BJ (cell line): ENCODE measurements at regions not wholly inside any gene's neighbourhood (a gene's known extent, or its start where the extent isn't known, plus 50 kb on each side); places are given as distances from the start of the nearest gene placed in this dataset.

ENCODE experiments used
- CTCF ChIA-PET: fragments of 350-600 bp; formaldehyde crosslinking; extraction: SDS; loops from one replicate; lab custom pipeline; 2021; ENCODE audit warnings: antibody characterized with exemption, inconsistent platforms; lab: Yijun Ruan, JAX
- POLR2A ChIA-PET: fragments of 300-600 bp; sonication (Branson Sonifier 250); formaldehyde crosslinking; extraction: SDS; loops from one replicate; lab custom pipeline; 2021; ENCODE audit warnings: antibody characterized with exemption; lab: Charles Lee
- DNase-seq: peaks from one replicate; pipeline ENCODE4 v3.0.0-alpha.2; 2011; ENCODE audit warnings: low read depth
- H3K27me3 ChIP-seq: 2 replicates; pipeline ENCODE4 v1.6.0; 2011; ENCODE audit warnings: low read length; ENCODE audit not compliant: control insufficient read depth, insufficient read depth
- H3K36me3 ChIP-seq: 2 replicates; pipeline ENCODE4 v1.5.1; 2011; ENCODE audit warnings: low read length; ENCODE audit not compliant: control insufficient read depth, insufficient read depth
- H3K4me3 ChIP-seq: 2 replicates; pipeline ENCODE4 v1.5.1; 2011; ENCODE audit warnings: low read depth, mild to moderate bottlenecking, control low read depth, low read length
- CTCF ChIP-seq: IDR thresholded peaks from 2 replicates; pipeline ENCODE4 v1.5.1; 2011; ENCODE audit warnings: low read depth, mild to moderate bottlenecking, control low read depth, inconsistent platforms, low read length, moderate library complexity; ENCODE audit not compliant: insufficient read depth

GRCh38 chr13:65551208-65551607 lies 1678.9 kb downstream of the PCDH9 start:
- no peak for DNase-seq
- no peaks in the 10 kb centered on the region for H3K27me3 ChIP-seq
- ChIA-PET POLR2A (no interaction called here), CTCF (no interaction called here)
- H3K4me3 ChIP-seq: no peak overlapping the region
- TF ChIP-seq CTCF: no peak
- no peaks in the 10 kb centered on the region for H3K36me3 ChIP-seq

GRCh38 chr13:65540175-65540574 lies 1690.0 kb downstream of the PCDH9 start:
- no peak overlapping the region for H3K4me3 ChIP-seq
- CTCF ChIA-PET: no interaction called here
- no peaks in the 10 kb centered on the region for H3K36me3 ChIP-seq
- no peak for TF ChIP-seq CTCF
- POLR2A ChIA-PET: no interaction called here
- peak; percentile 4 for DNase-seq
- no peaks in the 10 kb centered on the region for H3K27me3 ChIP-seq

GRCh38 chr13:65535370-65535769 lies 1694.8 kb downstream of the PCDH9 start:
- H3K27me3 ChIP-seq: no peaks in the 10 kb centered on the region
- TF ChIP-seq CTCF: no peak
- no peaks in the 10 kb centered on the region for H3K36me3 ChIP-seq
- ChIA-PET CTCF (no interaction called here), POLR2A (no interaction called here)
- DNase-seq: no peak
- H3K4me3 ChIP-seq: no peak overlapping the region

GRCh38 chr13:65532231-65532630 lies 1697.9 kb downstream of the PCDH9 start:
- Histone ChIP-seq H3K36me3 (no peaks in the 10 kb centered on the region), H3K4me3 (no peak overlapping the region), H3K27me3 (no peaks in the 10 kb centered on the region)
- CTCF ChIA-PET: no interaction called here
- no peak for TF ChIP-seq CTCF
- POLR2A ChIA-PET: no interaction called here
- no peak for DNase-seq

GRCh38 chr13:65530688-65531087 lies 1699.4 kb downstream of the PCDH9 start:
- no peaks in the 10 kb centered on the region for H3K36me3 ChIP-seq
- no peak for DNase-seq
- no peak overlapping the region for H3K4me3 ChIP-seq
- POLR2A ChIA-PET: no interaction called here
- CTCF ChIA-PET: interaction anchor here (1.1 kb wide), 1 partner anchor 152 kb away, joined by 3 read pairs; no protein-coding TSS in a partner anchor
- no peak for TF ChIP-seq CTCF
- H3K27me3 ChIP-seq: no peaks in the 10 kb centered on the region
